Adrenal gland (tissue), 5 donors: ENCODE measurements at regions not wholly inside any gene's neighbourhood (a gene's known extent, or its start where the extent isn't known, plus 50 kb on each side); places are given as distances from the start of the nearest gene placed in this dataset.
"Not testable (repeated sequence)": the region's sequence is repeated elsewhere in the genome, so short reads cannot be mapped to it uniquely, and the experiment has no call there.

Source experiments
- POLR2A ChIP-seq, 2 donors: fragments of 450-650 bp; IDR thresholded peaks; one replicate each; pipeline ENCODE4 v1.6.1; 2017; ENCODE audit warnings: antibody characterized with exemption in 2 of 2, mild to moderate bottlenecking in 2 of 2, moderate library complexity in 1 of 2
- TF ChIP-seq, protein P1 (sequence below), 6 experiments: fragments of 450-650 bp in 4 of 6; fragments of 200-600 bp in 2 of 6; sonication (generic) in 1 of 6; IDR thresholded peaks; 1 replicate in 5 of 6; 2 replicates in 1 of 6; pipeline versions ENCODE4 v1.5.1 to v1.8.0; 2016 to 2021; ENCODE audit warnings: antibody characterized with exemption in 6 of 6, mild to moderate bottlenecking in 2 of 6, moderate library complexity in 1 of 6
- donor health status: DM: no; HTN: no; CAD: no.

DNA sequence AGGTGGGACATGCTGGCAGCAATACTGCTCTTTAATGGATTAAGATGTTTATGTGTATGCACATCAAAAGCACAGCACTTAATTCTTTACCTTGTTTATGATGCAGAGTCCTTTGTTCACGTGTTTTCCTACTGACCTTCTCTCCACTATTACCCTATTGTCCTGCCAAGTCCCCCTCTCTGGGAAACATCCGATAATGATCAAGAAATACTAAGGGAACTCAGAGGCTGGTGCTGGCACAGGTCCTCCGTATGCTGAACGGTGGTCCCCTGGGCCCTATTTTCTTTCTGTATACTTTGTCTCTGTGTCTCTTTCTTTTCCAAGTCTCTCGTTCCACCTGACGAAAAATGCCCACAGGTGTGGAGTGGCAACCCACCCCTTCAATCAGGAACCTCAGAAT, 84.0 kb upstream of the ALDH3B2 start:
- TF ChIP-seq, protein P1, sequence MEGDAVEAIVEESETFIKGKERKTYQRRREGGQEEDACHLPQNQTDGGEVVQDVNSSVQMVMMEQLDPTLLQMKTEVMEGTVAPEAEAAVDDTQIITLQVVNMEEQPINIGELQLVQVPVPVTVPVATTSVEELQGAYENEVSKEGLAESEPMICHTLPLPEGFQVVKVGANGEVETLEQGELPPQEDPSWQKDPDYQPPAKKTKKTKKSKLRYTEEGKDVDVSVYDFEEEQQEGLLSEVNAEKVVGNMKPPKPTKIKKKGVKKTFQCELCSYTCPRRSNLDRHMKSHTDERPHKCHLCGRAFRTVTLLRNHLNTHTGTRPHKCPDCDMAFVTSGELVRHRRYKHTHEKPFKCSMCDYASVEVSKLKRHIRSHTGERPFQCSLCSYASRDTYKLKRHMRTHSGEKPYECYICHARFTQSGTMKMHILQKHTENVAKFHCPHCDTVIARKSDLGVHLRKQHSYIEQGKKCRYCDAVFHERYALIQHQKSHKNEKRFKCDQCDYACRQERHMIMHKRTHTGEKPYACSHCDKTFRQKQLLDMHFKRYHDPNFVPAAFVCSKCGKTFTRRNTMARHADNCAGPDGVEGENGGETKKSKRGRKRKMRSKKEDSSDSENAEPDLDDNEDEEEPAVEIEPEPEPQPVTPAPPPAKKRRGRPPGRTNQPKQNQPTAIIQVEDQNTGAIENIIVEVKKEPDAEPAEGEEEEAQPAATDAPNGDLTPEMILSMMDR (IDR thresholded peaks at IDR 0.05) = not testable (repeated sequence)
- TF ChIP-seq POLR2A (IDR thresholded peaks at IDR 0.05) = not testable (repeated sequence)
